ENCODE measurements at regions not wholly inside any gene's neighbourhood (a gene's known extent, or its start where the extent isn't known, plus 50 kb on each side); places are given as distances from the start of the nearest gene placed in this dataset.
"Not testable (repeated sequence)": the region's sequence is repeated elsewhere in the genome, so short reads cannot be mapped to it uniquely, and the experiment has no call there.

- intact Hi-C loops (cut with DNase I) = no loop called here
- ATAC-seq (ENCODE audit: poor library complexity) = no peak
- no peak for DNase-seq
These were observed 307.0 kb upstream of the PROX1 start for GRCh38 chr1:213680677-213681325.

- intact Hi-C loops (cut with DNase I) = no loop called here
- DNase-seq = no peak
- no peak for ATAC-seq (ENCODE audit: poor library complexity)
These were observed 305.9 kb upstream of the PROX1 start for GRCh38 chr1:213681788-213682340.

GRCh38 chr1:213683529-213683928, 304.2 kb upstream of the PROX1 start:
- ATAC-seq (ENCODE audit: poor library complexity) = no peak
- no peak for DNase-seq
- intact Hi-C loops (cut with DNase I) = no loop called here

- ATAC-seq (ENCODE audit: poor library complexity) (no peak), DNase-seq (no peak)
- intact Hi-C loops (cut with DNase I) = no loop called here
These were observed 303.3 kb upstream of the PROX1 start for GRCh38 chr1:213684454-213684853.

GRCh38 chr1:213685992-213686582, 301.7 kb upstream of the PROX1 start:
- no peak for ATAC-seq (ENCODE audit: poor library complexity)
- DNase-seq = no peak
- intact Hi-C loops (cut with DNase I) = no loop called here

GRCh38 chr1:213686983-213687382, 300.8 kb upstream of the PROX1 start:
- intact Hi-C loops (cut with DNase I) = no loop called here

GRCh38 chr1:213687832-213688231, 299.9 kb upstream of the PROX1 start:
- intact Hi-C loops (cut with DNase I) = no loop called here
- no peak for DNase-seq
- no peak for ATAC-seq (ENCODE audit: poor library complexity)

More at GRCh38 chr1:213686983-213687382, 300.8 kb upstream of the PROX1 start:
- DNase-seq = no peak
- no peak for ATAC-seq (ENCODE audit: poor library complexity)

GRCh38 chr1:213688655-213689054, 299.1 kb upstream of the PROX1 start:
- DNase-seq = no peak
- intact Hi-C loops (cut with DNase I) = no loop called here
- ATAC-seq (ENCODE audit: poor library complexity) = no peak

GRCh38 chr1:213689260-213689659, 298.5 kb upstream of the PROX1 start:
- no peak for ATAC-seq (ENCODE audit: poor library complexity)
- no peak for DNase-seq
- intact Hi-C loops (cut with DNase I) = no loop called here

GRCh38 chr1:213690341-213690917, 297.3 kb upstream of the PROX1 start:
- DNase-seq = no peak
- no peak for ATAC-seq (ENCODE audit: poor library complexity)
- intact Hi-C loops (cut with DNase I) = no loop called here

GRCh38 chr1:213692321-213692720, 295.5 kb upstream of the PROX1 start:
- intact Hi-C loops (cut with DNase I) = no loop called here
- no peak for DNase-seq
- no peak for ATAC-seq (ENCODE audit: poor library complexity)

GRCh38 chr1:213693864-213694263, 293.9 kb upstream of the PROX1 start:
- DNase-seq (no peak), ATAC-seq (ENCODE audit: poor library complexity) (no peak)
- intact Hi-C loops (cut with DNase I) = no loop called here

GRCh38 chr1:213697192-213697802, 290.5 kb upstream of the PROX1 start:
- no peak for DNase-seq
- no peak for ATAC-seq (ENCODE audit: poor library complexity)
- intact Hi-C loops (cut with DNase I) = no loop called here

GRCh38 chr1:213698092-213698702, 289.6 kb upstream of the PROX1 start:
- ATAC-seq (ENCODE audit: poor library complexity) (no peak), DNase-seq (no peak)
- intact Hi-C loops (cut with DNase I) = no loop called here

GRCh38 chr1:213702703-213703102, 285.1 kb upstream of the PROX1 start:
- ATAC-seq (ENCODE audit: poor library complexity) = no peak
- DNase-seq = no peak
- intact Hi-C loops (cut with DNase I) = no loop called here

GRCh38 chr1:213704941-213705340, 282.8 kb upstream of the PROX1 start:
- DNase-seq (no peak), ATAC-seq (ENCODE audit: poor library complexity) (no peak)
- intact Hi-C loops (cut with DNase I) = no loop called here

- intact Hi-C loops (cut with DNase I); ATAC-seq (ENCODE audit: poor library complexity); DNase-seq: not testable (repeated sequence)
These were observed 275.8 kb upstream of the PROX1 start for GRCh38 chr1:213711833-213712490.

- intact Hi-C loops (cut with DNase I) = no loop called here
- DNase-seq (no peak), ATAC-seq (ENCODE audit: poor library complexity) (no peak)
These were observed 273.1 kb upstream of the PROX1 start for GRCh38 chr1:213714645-213715044.

GRCh38 chr1:213715182-213715581, 272.6 kb upstream of the PROX1 start:
- ATAC-seq (ENCODE audit: poor library complexity) = no peak
- no peak for DNase-seq
- intact Hi-C loops (cut with DNase I) = no loop called here
